A673 (cell line): ENCODE measurements at regions not wholly inside any gene's neighbourhood (a gene's known extent, or its start where the extent isn't known, plus 50 kb on each side); places are given as distances from the start of the nearest gene placed in this dataset.

Source experiments
- EZH2 ChIP-seq: fragments of 200-600 bp; sonication (generic); IDR thresholded peaks from 2 replicates; pipeline ENCODE4 v1.6.1; 2017; ENCODE audit warnings: borderline replicate concordance, low read depth, mild to moderate bottlenecking, mixed read lengths, antibody characterized with exemption, low read length; ENCODE audit not compliant: poor library complexity, severe bottlenecking
- TF ChIP-seq, protein P1 (sequence below): fragments of 300-800, 200-600 bp; sonication (generic); conservative IDR thresholded peaks from 2 replicates; pipeline ENCODE4 v1.5.1; 2017; ENCODE audit warnings: low read depth, mild to moderate bottlenecking, antibody characterized with exemption, low read length, moderate library complexity, mixed read lengths

DNA sequence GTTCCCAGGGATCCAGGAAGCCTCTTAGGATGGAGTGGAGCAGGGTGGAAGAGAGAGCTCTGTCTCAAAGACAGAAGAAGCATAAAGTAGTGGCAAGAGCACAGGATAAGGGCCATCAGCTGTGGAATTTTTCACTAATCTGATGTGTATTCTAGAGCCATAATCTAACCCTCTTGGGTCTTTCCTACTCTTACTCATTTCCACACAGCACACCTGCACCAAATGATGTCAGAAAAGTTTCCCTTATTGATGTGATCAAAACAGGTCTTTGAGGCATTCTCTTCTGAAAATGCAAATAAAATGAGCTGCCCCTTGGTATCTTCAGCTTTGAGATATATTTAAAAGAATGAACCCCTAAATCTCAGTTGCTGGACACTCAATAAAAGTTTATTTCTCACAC is 415.1 kb upstream of the CHST9 start:
- TF ChIP-seq, protein P1, sequence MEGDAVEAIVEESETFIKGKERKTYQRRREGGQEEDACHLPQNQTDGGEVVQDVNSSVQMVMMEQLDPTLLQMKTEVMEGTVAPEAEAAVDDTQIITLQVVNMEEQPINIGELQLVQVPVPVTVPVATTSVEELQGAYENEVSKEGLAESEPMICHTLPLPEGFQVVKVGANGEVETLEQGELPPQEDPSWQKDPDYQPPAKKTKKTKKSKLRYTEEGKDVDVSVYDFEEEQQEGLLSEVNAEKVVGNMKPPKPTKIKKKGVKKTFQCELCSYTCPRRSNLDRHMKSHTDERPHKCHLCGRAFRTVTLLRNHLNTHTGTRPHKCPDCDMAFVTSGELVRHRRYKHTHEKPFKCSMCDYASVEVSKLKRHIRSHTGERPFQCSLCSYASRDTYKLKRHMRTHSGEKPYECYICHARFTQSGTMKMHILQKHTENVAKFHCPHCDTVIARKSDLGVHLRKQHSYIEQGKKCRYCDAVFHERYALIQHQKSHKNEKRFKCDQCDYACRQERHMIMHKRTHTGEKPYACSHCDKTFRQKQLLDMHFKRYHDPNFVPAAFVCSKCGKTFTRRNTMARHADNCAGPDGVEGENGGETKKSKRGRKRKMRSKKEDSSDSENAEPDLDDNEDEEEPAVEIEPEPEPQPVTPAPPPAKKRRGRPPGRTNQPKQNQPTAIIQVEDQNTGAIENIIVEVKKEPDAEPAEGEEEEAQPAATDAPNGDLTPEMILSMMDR, result no peak
- TF ChIP-seq EZH2, result no peak
